GM21447 (cell line): ENCODE measurements at regions not wholly inside any gene's neighbourhood (a gene's known extent, or its start where the extent isn't known, plus 50 kb on each side); places are given as distances from the start of the nearest gene placed in this dataset.

Experiments used
- ATAC-seq: cut with Tn5 transposase; IDR thresholded peaks from one replicate; pipeline ENCODE4 v1.9.1; 2021; ENCODE audit not compliant: unreplicated experiment

DNA sequence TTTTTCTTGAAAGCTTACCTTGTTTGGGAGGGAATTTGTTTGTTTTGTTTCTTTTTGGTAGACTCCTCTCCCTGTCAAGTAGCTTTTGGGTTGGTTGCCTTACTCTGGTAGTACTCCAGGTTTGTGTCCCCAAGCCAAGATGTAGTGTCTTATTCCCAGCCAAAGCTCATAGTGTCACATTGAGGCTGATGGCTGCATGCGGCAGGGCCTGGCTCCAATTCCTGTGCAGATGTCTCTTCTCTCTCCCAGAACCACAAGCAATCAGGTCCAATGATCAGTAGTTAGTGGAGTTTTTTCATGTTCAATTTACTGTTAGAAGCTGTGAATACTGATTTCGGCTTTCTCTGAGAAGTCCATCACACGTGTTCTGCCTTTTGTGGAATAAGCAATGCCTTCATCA lies 221.1 kb upstream of the THBS1 start:
- no peak for ATAC-seq

DNA sequence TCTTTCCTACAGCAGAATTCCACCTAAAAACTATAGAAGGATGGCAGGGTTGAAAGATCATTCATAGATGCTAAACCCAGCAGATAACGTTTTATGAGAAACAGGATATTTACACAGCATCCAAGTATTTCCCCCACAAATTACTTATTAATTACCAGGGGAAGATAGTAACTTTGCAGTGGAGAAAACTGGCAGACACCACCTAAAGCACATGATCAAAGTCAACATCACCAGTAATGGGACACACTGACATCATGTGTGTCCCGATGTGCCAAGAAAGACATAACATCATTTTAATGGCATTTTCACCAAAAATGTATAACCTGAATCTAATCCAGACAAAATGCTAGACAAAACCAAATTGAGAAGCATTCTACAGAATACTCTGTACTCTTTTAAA lies 220.4 kb upstream of the THBS1 start:
- no peak for ATAC-seq

DNA sequence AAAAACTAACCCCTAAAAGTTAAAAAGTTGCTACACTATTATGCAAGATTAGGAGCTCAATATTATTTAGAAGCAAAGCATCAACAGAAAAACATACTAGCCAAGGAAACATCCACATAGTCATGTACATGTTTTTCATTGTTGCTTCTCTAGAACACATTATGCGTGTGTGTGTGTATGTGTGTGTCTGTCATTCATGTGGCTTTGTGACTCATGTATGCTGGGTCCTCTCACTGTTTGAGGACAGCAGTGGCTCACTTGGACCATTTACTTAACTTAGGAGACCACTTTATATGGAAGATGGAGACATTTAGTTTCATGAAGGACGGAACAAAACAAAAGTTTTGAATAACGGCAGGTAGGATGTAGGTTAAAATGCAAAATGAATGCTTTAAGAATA lies 219.4 kb upstream of the THBS1 start:
- no peak for ATAC-seq

DNA sequence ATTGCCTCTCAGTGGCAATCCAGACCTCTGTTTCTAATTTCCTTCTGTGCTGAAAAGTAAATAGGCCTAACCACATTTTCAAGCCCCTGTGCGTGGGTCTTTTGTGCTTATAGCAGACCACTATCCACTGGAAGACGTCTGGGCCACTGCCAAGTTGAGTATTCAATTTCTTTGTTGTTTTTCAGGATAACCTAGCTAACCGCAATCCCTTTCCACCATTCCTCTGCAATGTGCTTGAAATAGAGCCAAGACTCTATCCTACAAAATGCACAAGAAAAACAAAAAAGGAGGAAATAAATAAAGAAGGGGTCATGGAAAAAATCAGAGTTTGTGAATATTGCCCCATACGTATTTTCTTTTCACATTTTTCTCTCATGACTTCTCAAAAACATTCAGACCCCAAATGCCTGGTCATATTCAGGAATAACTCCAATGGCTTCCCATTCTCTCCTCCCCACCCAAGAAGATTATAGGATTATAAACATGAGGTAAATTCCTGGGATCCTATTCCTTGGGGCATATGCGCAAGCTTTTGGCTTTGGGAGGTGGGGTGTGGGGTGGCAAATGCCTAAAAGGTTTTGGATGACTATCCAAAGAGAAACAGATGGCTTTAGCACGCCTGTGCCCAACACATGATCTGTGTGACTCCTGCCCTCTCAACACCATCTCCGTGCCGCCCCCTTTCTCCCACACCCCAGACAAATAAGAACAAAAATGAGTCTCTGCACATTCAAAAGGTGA lies 217.9 kb upstream of the THBS1 start:
- no peak for ATAC-seq

DNA sequence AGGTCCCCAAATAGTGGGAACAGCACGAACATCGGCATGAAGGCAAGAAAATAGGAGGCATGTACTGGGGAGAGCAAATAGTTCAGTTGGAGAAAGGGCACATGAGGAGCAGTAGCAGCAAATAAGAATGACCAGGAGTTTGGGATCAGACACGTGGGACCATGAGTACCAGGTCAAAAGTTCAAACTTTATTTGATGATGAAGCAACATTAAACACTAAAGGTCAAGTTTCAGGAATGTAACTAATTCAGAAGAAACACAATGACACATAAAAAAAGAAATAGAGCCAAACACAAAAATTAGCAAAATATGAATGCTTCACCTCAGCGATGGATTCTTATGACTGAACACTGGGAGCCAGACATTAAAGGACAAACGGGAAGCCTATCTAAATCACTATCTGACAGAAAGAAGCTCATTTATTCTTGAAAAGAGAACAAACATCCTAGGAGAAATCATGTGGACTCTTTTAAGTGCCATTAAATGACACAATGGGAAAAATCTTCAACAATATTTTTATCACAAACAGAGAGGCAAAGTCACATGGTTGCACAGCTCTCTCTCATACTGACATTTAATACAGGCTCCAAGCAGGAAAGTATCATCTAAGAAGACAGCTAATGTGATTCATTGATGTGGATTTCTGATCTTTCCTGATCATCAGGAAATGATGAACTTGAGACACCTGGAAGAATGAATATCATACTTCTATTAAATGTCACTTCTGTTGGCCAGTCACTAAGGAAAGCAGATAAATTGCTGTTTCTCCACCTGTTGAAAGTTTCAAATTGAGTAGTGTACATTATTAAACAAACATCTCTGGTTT lies 216.9 kb upstream of the THBS1 start:
- no peak for ATAC-seq

DNA sequence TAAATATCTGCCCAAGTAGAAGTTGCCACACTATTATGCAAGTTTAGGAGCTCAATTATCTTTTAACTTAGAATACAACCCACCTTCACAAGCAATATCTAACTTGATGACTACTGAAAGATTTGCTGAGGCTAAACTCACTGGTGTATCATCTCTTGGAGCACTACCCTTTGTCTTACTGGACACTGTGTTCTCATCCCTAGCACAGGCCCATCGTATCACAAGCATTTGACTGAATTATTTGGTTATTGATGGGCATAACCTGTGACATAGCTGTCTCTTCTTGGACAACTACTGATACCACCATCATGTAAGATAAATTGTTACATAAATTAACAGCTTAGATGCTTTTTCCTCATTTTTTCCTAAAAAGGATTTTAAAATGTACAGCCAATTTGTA lies 216.2 kb upstream of the THBS1 start:
- no peak for ATAC-seq

DNA sequence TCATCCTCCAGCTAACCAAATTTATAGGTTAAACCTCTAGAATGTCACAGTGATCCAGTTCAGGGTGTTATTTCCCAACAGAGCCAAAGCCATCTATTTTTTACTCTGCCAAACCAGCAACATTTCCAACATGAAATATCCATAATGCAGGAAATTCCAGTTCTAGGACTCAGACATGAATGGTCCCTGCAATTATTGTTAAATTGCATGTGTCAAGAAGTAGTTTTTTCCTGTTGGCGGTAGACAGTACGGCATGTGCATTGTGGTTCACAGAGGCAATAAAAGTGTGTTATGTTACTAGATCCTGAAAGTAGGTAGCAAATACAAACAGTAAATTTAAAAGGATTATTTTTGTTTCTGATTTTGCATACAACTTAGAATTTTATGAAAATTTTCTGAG lies 215.7 kb upstream of the THBS1 start:
- ATAC-seq = no peak

DNA sequence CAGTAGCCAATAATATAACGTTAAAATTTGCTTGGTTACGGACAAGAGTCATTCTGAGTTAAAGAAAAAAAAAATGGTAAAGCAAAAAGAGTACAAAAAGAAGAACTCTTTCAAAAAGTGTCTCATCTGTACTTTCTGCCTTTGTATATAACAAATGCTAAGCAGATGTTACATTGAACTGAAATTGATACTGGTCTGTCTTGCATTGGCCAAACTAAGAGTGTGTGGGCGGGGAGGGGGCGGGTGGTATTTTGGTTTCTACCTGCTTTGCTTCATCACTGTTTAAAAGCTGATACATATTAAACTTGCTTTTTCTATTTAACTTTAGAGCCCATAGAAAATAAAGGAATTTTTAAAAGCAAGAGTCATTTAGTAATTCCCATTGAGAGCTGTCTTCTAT lies 215.0 kb upstream of the THBS1 start:
- no peak for ATAC-seq

DNA sequence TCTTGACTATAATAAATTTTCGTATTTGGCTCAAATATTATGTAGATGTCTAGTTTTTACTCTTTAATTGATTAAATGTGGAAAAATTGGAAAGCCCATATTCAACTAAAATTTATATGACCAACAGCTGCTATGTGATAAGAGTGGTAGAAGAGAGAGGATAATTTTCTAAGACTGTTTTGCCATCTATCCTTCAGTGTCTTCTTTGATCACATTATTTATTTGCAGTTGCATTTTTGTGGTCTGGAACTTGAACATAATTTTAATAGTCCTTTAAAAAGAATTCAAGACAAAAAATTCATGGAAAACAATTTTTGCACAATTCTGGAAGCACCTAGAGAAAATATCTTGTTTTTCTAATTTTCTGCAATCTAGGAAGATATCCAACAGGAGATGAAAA lies 213.3 kb upstream of the THBS1 start:
- no peak for ATAC-seq

DNA sequence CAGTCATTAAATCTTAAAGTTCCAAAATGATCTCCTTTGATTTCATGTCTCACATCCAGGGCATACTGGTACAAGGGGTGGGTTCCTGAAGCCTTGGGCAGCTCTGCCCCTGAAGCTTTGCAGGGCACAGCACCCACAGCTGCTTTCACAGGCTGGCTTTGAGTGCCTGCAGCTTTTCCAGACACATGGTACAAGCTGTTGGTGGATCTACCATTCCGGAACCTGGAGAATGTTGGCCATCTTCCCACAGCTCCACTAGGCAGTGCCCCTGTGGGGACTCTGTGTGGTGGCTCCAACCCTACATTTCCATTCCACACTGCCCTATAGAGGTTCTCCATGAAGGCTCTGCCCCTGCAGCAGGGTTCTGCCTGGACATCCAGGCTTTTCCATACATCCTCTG lies 211.1 kb upstream of the THBS1 start:
- ATAC-seq = no peak

DNA sequence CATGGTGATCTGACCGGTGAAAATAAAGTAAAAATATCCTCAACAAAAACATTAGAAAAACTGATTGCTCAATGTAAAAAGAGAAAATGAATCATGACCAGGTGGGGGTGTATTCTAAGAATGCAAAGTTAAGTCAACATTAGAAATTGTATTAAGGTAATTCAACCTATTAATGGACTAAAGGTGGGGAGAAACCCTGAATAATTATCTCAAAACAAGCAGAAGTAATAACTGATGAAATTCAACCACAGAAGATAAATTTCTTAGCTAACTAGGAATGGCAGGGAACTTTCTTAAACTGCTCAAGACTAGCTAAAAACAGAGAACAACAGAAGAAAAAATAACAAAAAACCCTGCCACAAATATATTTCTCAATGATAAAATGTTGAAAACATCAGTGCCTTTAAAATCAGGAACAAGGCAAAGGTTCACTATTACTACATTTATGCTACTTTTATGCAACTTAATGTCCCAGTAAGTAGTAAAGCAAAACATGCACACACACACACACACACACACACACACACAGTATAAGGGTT lies 204.4 kb upstream of the THBS1 start:
- ATAC-seq = no peak

DNA sequence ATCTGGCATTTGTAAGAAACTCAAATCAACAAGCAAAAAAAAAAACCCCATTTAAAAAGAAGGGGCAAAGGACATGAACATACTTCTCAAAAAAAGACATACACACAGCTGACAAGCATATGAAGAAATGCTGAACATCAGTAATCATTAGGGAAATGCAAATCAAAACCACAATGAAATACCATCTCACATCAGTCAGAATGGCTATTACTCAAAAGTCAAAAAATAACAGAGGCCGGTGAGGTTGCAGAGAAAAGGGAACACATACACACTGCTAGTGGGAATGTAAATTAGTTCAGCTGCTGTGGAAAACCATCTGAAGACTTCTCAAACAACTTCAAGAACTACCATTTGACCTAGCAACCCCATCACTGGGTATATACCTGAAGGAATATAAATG lies 199.4 kb upstream of the THBS1 start:
- ATAC-seq = no peak

DNA sequence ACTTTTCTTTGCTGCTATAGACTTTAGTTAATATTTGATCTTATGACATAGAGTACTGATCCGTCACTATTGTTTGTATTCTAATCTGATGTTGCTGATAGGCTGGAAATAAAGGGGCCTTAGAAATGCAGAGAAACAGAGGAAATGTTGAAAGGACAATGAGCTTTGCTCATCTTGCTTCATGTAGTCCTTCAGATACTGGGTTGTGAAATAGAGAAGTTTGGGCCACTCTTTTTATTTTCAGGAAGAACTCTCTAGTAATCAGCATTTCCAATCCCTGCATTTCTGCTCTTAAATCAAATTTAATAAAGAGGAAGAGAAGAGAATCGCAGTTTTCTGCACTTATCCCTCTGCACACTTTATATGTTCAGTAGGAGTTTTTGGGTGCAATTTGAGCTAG lies 192.8 kb upstream of the THBS1 start:
- ATAC-seq = no peak

DNA sequence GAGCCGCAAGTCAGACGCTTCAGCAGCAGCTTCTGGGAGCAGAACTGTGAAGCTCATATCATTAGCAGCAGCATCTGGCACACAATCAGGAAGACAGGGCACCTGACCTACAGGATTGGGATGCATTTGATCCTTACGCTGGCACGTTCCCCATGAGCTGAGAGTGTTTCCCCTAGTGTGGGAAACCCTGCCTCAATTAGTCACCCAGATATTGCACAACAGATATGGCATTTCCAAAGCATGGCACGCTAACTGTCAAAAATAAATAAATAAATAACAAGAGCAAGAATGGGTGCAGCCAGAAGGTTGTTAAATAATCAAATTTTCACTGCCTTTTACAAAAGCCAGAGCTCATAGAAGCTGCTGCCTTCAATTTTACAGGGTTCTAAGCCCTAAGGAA lies 189.6 kb upstream of the THBS1 start:
- no peak for ATAC-seq

DNA sequence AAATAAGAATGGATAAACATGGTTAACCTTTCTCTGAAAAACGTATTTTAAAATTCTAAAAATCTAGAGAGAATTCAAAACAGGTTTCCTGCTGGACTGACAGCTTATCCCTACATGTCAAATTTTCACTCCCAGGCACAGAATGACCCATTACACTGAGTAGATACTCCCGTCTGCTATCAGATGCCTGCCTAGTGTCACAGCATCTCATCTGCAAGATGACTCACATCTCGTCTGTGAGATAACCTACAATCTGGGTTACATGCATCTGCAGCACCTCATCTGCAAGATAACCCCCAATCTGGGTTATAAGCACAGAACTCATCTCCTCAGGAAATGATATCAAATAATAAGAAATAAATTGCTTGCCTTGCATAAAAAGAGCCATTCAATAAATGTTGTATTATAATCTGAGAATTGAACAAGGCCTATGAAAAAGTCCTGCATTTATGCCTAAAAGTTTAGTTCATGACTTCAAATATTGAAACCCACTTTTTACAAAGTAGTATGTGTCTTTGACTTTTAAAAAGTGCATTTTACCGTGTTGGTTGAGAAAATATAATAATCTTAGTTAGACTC lies 188.3 kb upstream of the THBS1 start:
- no peak for ATAC-seq

DNA sequence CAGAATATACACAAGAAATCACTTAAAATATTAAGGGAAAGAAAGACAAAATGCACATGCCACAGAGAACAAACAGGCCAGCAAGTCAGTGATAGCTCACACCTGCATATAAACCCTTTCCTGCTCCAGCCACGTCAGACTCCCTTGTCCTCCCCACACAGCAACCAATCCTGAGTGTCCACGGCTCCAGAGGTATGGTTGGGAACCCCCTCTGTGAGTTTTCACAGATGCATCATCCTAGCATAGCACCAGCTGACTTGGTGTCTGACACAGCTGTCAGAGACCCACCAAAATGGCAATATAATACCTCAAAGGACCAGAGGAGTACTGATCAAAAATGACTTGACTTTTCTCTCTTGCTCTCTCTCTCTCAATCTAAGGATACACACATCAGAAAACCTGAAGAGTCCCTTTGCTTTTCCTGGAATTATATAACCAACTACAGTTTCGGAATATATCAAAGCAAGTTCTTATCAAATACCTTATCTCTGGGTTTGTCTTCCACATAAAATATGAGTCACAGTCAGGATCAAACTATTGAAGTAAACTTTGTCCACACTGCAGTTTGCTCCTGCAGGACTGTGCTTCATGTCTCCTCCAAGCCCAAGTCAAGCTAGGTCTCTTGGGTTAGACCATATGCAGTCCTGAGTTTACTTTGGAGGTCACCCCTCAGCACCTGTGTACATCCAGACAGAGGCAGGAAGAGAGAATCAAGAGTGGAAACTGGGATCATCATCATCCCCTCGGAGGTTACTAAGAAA lies 187.1 kb upstream of the THBS1 start:
- no peak for ATAC-seq

DNA sequence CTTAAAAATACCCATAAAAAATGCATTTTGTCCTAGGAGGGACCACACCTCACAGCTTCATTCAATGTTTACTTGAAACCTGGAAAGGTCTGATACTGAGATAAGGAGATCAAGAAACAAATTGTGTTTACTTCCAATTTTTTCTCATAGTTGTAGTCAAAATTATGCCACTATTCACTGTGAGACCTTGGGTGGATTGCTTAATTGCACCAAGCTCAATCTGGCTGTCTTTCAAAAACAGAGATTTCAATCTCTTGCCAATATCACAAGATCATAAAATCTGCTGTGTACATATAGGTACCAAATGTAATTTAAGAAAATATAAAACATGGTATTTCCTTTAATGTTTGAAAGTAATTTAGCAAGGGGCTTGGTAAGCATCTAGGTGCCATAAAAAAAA lies 186.4 kb upstream of the THBS1 start:
- ATAC-seq = no peak

DNA sequence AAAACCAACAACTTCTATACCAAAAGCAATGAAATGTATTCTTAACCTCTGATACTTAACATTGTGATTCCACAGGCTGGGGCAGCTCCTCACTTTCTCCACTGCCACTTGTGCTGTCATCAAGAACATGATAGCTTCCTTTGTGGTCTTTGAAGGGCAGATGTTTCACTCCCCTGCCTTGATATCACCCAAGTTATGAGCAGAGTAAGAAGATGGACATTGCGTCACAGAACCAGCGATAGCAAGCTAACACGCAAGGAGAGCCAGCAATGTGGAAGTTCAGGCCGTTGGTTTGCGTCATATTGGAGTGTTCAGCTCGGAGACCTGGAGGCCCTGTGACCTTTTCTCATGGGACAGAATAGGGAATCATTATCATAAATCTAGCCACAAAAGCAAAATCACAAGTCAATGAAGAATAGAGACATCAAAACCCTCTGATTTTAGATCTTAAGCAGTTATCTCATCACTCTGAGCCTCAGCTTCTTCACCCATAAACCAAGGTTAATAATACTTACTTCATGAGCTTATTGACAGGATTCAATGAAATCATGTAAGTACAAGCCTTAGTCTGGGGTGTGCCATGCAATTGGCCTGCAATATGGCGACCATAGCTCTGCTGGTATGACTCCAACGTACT lies 183.8 kb upstream of the THBS1 start:
- no peak for ATAC-seq

DNA sequence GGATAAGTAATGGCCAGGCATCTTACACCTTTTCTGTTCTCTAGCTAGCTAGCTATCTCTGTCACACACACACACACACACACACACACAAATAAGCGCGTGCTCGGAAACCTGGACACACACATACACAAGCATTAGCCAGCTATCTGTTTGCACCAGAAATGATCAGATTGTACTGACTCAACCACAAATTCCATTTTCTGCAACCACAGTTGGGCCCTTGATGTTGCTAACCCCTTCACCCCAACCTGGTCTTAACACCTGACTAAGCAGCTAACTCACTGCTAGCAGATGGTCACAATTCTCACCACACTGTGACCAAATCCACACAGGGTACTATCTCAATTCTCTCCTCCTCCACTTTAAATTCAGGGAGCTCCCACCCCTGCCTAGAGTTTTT lies 183.0 kb upstream of the THBS1 start:
- no peak for ATAC-seq

DNA sequence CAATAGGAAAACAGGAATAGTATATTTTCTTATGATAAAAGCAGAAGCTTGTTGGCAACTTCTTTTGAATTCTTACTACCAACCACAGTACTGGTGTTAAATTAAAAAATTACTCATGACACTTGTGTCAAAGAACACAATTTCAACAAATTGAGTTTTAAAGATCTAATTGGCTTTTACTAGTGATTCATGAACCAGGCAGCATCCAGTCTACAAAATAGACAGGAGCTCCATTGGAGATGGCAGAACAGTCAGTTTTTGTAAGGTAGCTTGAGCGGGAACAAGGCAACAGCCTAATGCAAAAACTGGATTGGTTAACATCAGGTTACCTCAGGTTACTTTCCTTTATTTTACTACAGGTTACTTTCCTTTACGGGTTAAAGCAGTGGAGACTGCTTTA lies 181.3 kb upstream of the THBS1 start:
- ATAC-seq = no peak

DNA sequence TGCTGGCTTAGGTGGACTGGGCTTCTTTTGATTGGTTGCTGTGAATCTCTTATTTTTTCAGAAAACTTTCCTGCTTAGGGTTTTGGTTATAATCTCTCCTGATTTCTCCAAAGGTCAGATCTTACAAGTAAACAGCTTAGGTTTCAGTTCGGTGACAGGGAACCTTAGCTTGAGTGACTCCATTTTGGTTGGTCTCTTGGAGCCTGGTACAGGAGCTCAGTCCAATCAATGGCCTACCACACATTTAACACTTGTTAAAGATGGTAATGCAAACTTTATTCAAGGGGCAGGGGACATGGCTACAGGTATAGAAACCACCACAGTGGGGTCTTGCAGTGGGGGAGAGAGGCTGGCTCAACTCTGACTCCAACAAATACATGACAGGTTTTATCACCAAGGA lies 180.9 kb upstream of the THBS1 start:
- ATAC-seq = no peak
